Spinal cord (tissue), 9 donors: ENCODE measurements at regions not wholly inside any gene's neighbourhood (a gene's known extent, or its start where the extent isn't known, plus 50 kb on each side); places are given as distances from the start of the nearest gene placed in this dataset.
"Not testable (repeated sequence)": the region's sequence is repeated elsewhere in the genome, so short reads cannot be mapped to it uniquely, and the experiment has no call there.

Experiments
- DNase-seq, 6 donors: peaks; one replicate each; pipeline versions ENCODE4 v3.0.0 to v3.0.0-alpha.2; 2013 to 2015; ENCODE audit warnings: low spot score in 6 of 6, low read depth in 4 of 6
- H3K27ac ChIP-seq: one replicate; pipeline ENCODE4 v1.5.1; 2013; ENCODE audit warnings: low read depth, low read length, control low read depth
- H3K27me3 ChIP-seq: one replicate; pipeline ENCODE4 v1.6.1; 2013; ENCODE audit warnings: low read length; ENCODE audit not compliant: control insufficient read depth, insufficient read depth
- H3K36me3 ChIP-seq: one replicate; pipeline ENCODE4 v1.6.1; 2013; ENCODE audit warnings: low read length; ENCODE audit not compliant: control insufficient read depth, insufficient read depth
- H3K4me1 ChIP-seq: one replicate; pipeline ENCODE4 v1.6.1; 2013; ENCODE audit warnings: low read length; ENCODE audit not compliant: control insufficient read depth, insufficient read depth
- H3K4me3 ChIP-seq: one replicate; pipeline ENCODE4 v1.5.1; 2013; ENCODE audit warnings: low read depth, low read length, control low read depth
- H3K9me3 ChIP-seq: one replicate; pipeline ENCODE4 v1.6.1; 2013; ENCODE audit warnings: low read length; ENCODE audit not compliant: control insufficient read depth, insufficient read depth
- WGBS: methylation state at CpG from one replicate; pipeline ENCODE4 v1.1.5; 2013; ENCODE audit warnings: missing lambda C conversion rate; ENCODE audit not compliant: insufficient coverage; 5-methylcytosine and 5-hydroxymethylcytosine counted together
- donor health status: healthy.

- Histone ChIP-seq H3K27ac (no peak overlapping the region), H3K27me3 (no peaks in the 10 kb centered on the region), H3K4me1 (no peaks in the 10 kb centered on the region), H3K9me3 (no peaks in the 10 kb centered on the region), H3K4me3 (no peak overlapping the region), H3K36me3 (no peaks in the 10 kb centered on the region)
- 91% methylated on average over 6 of the region's 9 CpGs for WGBS
- DNase-seq, result no peak
Observed at GRCh38 chr5:40436535-40437237, 243.0 kb upstream of the PTGER4 start.

- H3K27ac ChIP-seq, H3K4me1 ChIP-seq, H3K9me3 ChIP-seq, H3K36me3 ChIP-seq, H3K27me3 ChIP-seq, DNase-seq, H3K4me3 ChIP-seq: not testable (repeated sequence)
- no CpG with 5 or more reads among the region's 4 CpGs for WGBS
Observed at GRCh38 chr5:40435706-40436105, 244.0 kb upstream of the PTGER4 start.

DNA sequence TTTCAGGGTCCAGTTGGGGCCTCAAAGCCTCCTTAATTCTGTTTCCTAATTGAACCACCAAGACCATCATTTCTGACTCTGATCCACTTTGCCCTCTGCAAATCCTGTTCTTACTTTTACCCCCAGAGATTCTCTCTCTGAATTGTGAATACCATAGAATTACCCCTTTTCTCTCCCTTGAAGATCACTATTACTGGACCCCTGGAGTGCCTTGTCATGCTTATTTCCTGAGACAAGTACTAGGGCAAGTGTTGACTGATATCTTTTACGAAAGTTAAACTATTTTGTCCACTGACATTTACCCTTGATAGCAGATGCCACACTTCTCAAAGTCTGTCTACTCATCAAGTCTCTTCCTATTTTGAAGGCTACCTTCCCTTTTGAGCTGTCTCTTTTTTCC, 246.9 kb upstream of the PTGER4 start:
- Histone ChIP-seq H3K36me3 (no peaks in the 10 kb centered on the region), H3K9me3 (no peaks in the 10 kb centered on the region), H3K4me1 (no peaks in the 10 kb centered on the region), H3K4me3 (no peak overlapping the region), H3K27ac (no peak overlapping the region), H3K27me3 (no peaks in the 10 kb centered on the region)
- 83% methylated on average over 1 of the region's 1 CpG for WGBS
- no peak for DNase-seq

- DNase-seq, result peak in 1 of 6 donors; percentile 28
- Histone ChIP-seq H3K27ac (no peak overlapping the region), H3K4me1 (no peaks in the 10 kb centered on the region), H3K27me3 (no peaks in the 10 kb centered on the region), H3K9me3 (no peaks in the 10 kb centered on the region), H3K4me3 (no peak overlapping the region), H3K36me3 (no peaks in the 10 kb centered on the region)
- no CpG with 5 or more reads among the region's 1 CpG for WGBS
Observed at GRCh38 chr5:40431734-40432133, 248.0 kb upstream of the PTGER4 start.

DNA sequence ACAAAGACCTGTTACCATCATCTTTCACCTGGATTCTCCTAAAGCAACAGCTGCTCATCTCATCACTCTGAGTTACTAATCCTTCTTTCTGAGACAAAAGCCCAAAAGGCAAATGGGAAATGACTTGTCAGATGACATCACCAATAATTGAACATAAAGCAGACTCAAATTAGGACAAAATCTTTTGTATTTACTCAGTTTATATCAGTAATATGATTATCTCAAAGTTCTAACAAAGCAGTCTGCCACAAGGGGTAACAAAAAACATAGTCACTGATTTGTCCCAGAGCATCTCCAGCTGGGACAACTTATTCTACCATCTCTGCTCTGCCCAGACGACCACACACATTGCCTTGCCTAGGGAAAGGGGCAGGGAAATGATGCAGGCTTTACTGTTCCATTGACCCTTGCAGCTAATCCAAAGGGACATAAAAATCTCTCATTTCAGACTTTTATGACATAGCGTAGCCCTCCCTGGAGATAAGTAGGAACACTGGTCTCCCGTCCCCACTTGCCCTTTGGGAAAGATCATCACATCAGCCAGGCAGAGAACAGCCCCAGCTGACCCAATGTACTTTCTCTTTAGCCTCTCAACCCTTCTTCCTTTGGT, 249.5 kb upstream of the PTGER4 start:
- Histone ChIP-seq H3K27ac (no peak overlapping the region), H3K9me3 (no peaks in the 10 kb centered on the region), H3K27me3 (no peaks in the 10 kb centered on the region), H3K36me3 (no peaks in the 10 kb centered on the region), H3K4me1 (no peaks in the 10 kb centered on the region), H3K4me3 (no peak overlapping the region)
- WGBS, result 52% methylated on average over 3 of the region's 3 CpGs
- no peak for DNase-seq

DNA sequence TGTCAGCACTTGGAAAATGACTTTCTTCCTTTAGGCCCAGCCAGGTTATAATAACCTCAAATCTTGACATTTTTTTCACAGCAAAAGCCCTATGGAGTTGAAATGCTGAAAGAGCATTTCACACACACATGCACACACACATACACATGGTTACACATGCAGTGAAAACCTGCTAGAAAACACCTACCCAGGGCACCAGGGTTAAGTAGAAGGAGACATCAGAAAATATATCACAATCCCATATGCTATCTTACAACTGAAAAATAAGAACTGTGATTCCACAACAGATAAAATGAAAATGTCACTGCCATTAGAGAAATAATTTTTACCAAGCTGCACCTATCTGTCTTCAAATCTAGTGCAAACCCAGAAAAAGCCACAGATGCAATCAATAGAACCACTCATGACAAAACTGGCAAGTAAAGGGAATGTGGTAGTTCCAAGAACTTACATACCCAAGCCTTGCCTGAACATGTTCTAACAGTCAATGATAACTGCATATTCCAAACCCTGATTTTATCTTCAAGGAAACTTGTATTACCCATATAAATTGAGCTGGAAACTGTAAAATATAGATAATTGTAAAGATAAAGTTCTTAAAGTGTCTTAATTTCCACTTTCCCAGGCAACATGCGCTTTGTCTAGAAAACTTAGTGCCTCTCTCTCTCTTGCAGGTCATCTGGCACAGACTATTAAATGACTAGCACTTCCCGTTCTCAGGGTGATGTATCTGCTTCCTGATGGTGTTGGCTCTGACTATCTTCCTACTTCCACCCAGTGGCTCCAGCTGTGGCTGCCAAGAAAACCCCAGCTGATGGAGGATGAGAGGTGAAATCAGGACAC, 250.2 kb upstream of the PTGER4 start:
- H3K27me3 ChIP-seq, result no peaks in the 10 kb centered on the region
- DNase-seq, result peak in 1 of 6 donors; percentile 20
- no peaks in the 10 kb centered on the region for H3K9me3 ChIP-seq
- H3K36me3 ChIP-seq, result no peaks in the 10 kb centered on the region
- H3K4me3 ChIP-seq, result no peak overlapping the region
- no peaks in the 10 kb centered on the region for H3K4me1 ChIP-seq
- H3K27ac ChIP-seq, result no peak overlapping the region
- no CpG with 5 or more reads among the region's 2 CpGs for WGBS

- no peak overlapping the region for H3K27ac ChIP-seq
- H3K4me1 ChIP-seq, result no peaks in the 10 kb centered on the region
- no peak overlapping the region for H3K4me3 ChIP-seq
- DNase-seq, result no peak
- H3K9me3 ChIP-seq, result no peaks in the 10 kb centered on the region
- 94% methylated on average over 3 of the region's 4 CpGs for WGBS
- no peaks in the 10 kb centered on the region for H3K27me3 ChIP-seq
- H3K36me3 ChIP-seq, result no peaks in the 10 kb centered on the region
Observed at GRCh38 chr5:40428815-40429214, 250.9 kb upstream of the PTGER4 start.

GRCh38 chr5:40428126-40428525, 251.6 kb upstream of the PTGER4 start:
- no peak for DNase-seq
- no peaks in the 10 kb centered on the region for H3K9me3 ChIP-seq
- no peaks in the 10 kb centered on the region for H3K36me3 ChIP-seq
- no peak overlapping the region for H3K4me3 ChIP-seq
- no peak overlapping the region for H3K27ac ChIP-seq
- H3K4me1 ChIP-seq, result no peaks in the 10 kb centered on the region
- WGBS, result 64% methylated on average over 1 of the region's 1 CpG
- no peaks in the 10 kb centered on the region for H3K27me3 ChIP-seq

DNA sequence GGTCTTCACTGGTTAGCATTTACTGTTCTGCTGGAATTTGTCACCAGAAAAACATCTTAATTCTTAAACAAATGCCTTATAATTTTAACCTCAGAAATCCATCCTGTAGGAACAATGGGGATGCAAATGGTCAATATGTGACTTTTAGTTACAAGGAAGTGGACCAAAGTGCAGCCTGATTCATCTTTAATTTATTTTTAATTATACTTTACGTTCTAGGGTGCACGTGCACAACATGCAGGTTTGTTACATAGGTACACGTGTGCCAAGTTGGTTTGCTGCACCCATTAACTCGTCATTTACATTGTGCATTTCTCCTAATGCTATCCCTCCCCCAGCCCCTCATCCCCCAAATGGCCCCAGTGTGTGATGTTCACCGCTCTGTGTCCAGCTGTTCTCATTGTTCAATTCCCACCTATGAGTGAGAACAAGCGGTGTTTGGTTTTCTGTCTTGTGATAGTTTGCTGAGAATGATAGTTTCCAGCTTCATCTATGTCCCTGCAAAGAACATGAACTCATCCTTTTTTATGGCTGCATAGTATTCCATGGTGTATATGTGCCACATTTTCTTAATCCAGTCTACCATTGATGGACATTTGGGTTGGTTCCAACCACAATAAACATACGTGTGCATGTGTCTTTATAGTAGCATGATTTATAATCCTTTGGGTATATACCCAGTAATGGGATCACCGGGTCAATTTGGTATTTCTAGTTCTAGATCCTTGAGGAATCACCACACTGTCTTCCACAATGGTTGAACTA, 262.5 kb upstream of the PTGER4 start:
- not testable (repeated sequence) for H3K9me3 ChIP-seq, DNase-seq, H3K36me3 ChIP-seq, H3K27ac ChIP-seq, H3K4me1 ChIP-seq, H3K4me3 ChIP-seq, H3K27me3 ChIP-seq
- 96% methylated on average over 3 of the region's 8 CpGs for WGBS
